SHP77 treated with DMSO at 0.1 percent for 48 hours (cell line): ENCODE measurements at regions not wholly inside any gene's neighbourhood (a gene's known extent, or its start where the extent isn't known, plus 50 kb on each side); places are given as distances from the start of the nearest gene placed in this dataset.
"Not testable (repeated sequence)": the region's sequence is repeated elsewhere in the genome, so short reads cannot be mapped to it uniquely, and the experiment has no call there.

ENCODE experiments used
- DNase-seq: peaks from one replicate; lab custom pipeline; 2025; lab: John Stamatoyannopoulos, UW

DNA sequence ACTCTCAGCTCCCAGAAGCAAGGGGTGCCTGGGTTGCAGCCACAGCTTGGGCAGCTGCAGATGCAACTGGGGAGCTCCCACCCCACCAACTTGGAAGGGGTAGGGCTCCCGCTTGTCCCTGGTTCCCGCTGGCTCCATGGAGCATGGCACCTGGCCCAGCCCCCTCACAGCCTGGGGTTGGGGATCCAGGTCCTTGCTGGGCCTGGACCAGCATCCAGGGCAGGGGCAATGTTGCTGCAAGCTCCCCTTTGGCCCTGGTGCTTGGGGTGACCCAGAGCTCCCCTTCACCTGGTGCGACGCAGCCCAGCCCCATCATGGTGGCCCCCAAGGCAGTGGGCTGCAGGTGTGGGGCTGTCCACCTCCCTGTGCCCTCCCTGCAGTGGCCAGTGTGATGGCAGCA is 99.6 kb upstream of the FRMD4B start:
- no peak for DNase-seq

DNA sequence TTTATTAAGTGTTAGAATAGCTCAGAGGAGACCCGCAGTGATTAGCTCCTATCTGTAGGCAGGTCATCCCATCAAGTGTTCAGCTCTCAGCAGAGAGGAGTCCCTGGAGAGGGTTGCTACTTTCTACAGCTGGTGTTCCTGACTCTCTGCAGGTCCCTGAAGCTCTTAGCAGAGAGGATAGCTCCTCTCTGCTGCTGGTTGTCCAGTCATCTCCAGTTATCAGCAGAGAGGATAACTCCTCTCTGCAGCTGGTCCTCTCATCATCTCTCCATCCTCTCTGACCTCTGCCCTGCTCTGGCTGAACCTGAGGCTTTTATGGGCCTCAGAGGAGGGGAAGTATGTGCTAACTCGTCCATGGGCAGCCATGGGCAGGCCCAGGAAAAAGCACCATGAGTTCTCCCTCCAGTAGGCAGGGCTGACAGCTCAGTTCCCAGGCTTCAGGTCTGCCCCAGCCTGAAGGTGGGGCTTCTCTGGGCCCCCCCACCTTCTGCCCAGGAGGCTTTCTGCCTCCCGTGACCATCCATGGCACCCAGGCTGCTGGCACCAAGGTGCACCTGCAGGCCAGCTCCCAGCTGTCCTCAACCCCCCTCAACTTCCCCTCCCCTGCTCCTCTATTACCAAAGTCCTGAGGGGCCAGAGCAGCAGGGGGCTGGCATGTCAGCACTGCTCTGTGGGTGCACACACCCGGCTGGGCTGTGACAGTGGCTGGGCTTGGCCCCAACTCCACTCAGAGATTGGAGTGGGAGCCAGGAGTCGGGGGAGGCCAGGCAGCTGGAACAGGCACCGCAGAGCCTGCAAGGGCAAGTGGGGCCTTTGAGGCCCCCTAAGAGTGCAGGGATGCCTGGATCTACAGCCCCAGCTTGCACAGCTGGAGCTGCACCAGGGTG is 98.9 kb upstream of the FRMD4B start:
- no peak for DNase-seq

DNA sequence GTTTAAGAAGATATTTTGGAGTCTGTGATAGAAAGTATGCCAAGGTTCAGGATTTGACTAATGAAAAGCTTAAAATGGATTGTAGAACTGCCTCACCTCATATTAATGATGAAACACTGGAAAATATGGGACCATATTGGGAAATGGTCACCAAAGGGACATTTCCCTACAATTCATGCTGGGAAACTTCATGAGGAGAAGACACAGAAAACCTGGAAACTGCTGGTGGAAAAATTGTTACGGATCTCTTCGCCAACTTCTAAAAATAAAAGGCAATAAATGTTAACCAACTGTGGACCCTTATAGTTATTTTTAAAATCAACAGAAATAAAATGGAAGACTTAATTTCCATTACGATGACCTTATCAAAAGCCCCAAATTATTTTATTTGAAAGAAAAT is 97.6 kb upstream of the FRMD4B start:
- no peak for DNase-seq

DNA sequence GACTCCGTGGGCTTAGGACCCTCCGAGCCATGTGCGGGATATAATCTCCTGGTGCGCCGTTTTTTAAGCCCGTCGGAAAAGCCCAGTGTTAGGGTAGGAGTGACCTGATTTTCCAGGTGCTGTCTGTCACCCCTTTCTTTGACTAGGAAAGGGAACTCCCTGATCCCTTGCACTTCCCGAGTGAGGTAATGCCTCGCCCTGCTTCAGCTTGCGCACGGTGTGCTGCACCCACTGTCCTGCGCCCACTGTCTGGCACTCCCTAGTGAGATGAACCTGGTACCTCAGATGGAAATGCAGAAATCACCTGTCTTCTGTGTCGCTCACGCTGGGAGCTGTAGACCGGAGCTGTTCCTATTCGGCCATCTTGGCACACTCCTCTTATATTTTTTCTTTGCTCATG is 95.1 kb upstream of the FRMD4B start:
- not testable (repeated sequence) for DNase-seq

DNA sequence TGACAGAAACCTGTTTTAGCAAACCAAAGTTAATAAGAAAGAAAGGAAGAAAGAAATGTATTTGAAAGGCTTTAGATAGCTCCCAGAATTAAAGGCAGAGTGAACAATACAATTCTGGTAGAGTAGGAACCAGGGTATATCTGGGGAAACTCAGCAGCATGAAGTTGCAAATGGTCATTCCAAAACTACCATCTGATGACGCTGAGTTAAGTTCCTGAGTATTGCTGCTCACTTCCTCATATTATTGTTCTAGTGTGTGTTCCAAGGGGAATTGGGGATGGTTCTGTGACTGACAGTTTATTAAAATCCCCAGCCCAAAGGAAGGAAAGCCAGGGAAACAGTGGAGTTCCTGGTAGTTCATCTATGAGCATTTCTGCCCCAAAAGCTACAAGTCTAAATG is 88.3 kb upstream of the FRMD4B start:
- DNase-seq, result no peak

DNA sequence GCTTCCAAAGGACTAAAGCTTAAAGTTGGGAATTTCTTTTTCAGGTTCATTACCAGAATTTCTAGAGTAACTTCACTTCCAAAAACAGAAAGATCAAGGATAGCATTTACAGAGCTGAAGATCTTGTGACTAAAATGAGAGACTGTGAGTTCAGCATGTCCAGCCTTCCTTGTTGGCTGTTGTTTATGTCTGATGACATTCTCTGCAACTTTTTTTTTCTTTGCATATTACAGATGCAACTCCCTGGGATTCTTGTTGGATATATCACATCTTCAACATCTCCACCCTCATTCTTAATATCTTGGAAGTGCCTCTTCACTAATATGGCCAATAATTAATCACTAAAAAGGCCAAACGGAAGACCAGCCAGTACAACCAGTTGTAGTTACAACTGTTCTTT is 86.2 kb upstream of the FRMD4B start:
- DNase-seq, result no peak

DNA sequence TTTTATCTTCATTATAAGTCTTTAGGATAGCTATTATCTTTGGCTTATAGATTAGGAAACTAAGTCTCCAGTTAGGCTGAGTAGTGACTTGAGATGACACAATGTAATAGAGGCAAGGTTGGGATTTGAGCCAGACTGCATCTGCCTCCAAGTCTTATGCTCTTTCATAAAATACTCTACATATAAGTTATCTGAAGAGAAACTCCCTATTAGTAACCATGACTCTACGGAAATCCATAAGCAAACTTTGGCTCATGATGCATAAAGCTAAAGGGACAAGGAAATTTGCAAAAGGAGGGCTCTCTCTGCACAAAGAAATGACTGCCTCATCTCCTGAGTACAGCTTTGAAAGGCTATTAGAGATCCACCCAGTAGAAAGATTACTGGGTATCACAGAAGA is 77.6 kb upstream of the FRMD4B start:
- DNase-seq, result no peak

DNA sequence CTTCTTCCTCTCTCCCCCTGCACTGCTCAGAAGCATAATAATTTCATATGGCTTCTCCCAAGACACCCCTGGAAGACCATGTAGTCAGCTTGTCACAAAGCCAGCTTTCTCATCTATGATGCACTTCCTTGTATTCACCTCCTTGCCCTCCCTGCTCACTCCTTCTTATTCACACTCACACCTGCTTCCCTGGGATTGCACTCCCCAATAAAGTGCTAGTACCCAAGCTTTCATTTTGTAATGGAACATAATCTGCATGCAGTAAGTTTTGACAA is 76.9 kb upstream of the FRMD4B start:
- no peak for DNase-seq

DNA sequence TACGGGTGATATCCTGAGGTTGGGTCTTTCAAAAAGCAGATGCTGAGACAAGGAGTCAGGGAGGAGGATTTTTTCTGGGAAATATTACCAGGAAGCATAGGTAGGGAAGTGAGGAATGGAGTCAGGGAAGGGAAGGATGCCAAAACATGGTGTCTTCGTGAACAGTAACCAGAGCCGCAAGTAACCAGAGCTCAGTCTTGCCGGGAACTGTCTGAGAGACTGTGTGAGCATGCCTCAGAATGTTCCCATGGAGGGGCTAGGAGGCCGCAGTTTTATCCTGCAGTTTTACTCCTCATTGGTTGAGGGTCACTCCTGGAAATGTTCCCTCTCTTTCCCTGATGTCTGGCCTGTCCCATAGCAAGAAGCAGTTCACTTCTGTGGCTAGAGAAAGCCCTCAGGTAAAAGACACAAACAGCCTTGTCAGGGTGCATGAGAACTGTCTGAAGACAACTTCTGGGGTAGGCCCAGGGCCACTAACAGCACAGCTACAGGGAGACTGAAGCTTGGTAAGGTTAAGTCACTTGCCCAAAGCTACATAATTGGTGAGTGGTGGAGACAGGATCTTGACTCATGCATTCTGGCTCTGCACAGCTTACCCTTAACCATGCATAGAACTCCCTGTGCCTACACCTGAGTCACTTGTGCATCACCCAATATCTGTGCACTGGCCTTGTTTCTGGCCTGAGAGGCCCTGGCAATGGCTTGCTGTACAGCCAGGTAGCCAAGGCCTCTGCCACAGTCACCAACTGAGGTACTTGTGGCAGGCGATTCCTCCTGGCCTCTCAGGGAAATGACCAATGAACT is 76.3 kb upstream of the FRMD4B start:
- no peak for DNase-seq

DNA sequence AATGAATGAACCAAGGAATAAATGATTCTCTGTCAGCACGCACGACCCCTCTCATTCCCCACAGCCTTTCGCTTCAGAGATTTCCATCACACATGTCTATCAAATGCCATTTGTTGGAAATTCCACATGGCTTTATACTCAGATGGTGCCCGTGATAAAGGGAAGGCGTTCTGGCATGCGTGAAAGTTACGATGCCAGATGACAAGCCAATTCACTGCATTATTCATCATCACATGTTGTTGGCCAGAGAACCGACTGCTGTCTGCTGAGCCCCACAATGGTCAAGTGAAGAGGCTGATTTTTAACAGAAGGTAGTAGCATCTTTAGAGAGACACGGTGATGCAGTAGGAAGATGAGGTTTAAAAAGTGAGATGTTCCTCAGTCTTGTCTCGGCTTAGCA is 74.1 kb upstream of the FRMD4B start:
- DNase-seq, result no peak

DNA sequence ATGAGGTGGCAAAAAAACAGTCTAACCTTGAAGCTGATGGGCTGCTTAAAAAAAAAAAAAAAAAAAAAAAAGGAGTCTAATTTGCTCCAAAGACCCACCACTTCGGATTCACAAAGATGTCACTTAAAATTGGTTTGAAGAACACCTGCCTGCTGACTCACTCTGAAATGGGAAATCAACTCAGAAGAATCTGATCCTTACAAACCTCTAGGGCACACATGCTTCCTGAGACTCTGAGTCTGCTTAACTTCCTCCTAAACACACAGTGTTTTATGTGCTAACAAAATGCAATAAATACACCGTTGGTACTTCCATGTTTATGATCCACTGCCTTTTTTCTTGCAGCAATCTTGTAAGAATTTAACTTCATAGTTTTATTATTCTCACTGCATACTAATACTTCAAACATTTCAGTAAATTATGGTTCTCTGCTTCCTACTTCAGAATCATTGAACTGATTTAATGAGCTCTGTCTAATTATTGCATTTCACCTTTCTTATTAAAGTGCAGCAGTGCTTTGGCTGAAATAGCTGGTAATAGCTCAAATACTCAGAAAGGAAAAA is 73.0 kb upstream of the FRMD4B start:
- DNase-seq, result no peak

DNA sequence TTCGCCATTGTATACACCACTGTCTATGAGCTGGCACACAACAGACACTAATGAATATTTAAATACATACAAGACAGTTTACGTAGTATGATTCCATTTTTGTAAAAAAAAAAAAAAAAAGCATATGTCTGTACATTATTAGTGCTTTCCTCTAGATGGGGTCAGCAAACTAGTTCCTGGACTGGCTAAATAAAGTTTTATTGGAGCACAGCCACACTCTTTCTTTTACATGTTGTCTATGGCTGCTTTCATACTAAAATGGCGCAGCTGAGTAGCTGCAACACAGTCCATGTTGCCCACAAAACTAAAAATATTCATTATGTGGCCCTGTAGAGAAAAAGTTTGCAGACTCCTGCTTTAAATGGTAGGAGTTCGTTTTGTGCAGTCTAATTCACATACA is 70.7 kb upstream of the FRMD4B start:
- DNase-seq, result no peak

DNA sequence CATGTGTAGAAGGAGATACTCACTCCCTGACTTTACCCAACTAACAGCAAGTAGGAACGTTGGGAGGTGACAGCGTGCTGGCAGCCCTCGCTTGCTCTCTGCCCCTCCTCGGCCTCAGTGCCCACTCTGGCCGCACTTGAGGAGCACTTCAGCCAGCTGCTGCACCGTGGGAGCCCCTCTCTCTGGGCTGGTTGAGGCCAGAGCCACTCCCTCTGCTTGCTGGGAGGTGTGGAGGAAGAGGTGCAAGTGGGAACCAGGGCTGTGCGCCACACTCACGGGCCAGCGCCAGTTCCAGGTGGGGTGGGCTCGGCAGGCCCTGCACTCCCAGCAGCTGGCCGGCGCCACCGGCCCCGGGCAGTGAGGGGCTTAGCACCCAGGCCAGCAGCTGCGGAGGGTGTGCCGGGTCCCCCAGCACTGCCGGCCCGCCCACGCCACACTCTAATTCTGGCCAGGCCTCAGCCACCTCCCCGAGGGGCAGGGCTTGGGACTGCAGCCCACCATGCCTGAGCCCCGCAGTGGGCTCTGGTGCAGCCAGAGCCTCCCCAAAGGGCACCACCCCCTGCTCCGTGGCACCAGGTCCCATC is 68.4 kb upstream of the FRMD4B start:
- no peak for DNase-seq

DNA sequence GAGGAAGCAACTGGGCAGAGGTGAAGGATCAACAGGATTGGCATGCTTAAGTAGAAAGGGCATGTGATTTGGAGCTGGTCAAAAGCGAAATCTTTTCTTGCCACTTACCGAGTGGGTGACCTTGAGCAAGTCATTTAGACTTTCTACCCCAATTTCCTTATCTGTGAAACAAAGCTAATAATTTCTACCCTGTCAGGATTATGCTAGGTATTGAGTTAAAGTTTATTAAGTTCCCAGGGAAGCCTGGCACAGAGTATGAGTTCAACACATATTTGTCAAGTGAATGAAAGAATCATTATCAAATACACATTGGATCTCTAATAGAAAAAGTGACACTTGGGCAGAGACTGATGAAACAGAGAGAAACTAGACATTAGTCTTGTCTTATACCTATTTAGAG is 66.4 kb upstream of the FRMD4B start:
- no peak for DNase-seq

DNA sequence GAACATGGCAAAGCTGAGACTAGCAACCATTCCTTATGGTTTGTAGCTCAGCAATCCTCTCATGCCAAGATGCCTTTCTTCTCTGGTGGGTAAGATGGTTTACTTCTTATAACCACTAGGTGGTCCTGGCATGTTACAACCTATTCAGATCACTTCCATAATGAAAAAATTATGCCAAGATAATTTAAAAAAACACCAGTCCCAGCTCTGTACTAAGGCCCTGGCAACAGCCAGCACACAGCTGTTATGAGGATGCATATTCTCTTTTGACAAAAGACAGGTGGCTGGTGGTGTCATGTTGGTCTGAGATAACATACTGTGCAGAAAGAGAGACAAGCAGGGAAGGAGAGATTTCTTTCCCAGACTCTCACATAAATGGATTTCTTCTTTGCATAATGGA is 65.7 kb upstream of the FRMD4B start:
- DNase-seq, result no peak

DNA sequence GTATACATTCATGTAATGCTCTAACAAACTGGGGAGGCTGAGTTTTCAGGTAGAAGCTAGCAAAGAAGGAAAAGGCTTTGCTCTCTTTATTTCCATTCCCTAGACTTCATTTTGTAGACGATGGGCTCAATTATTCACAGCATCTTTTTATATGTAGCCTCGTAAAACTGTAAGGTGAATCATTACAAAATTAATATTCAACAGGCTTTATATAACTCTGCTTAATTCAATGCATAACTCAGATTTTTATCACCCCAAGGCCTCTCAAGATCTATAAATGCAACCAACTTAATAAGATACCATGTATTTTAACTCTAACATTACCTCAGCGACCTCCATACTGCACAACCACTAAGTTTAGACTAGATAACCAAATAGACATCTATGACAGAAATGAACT is 63.0 kb upstream of the FRMD4B start:
- DNase-seq, result no peak

DNA sequence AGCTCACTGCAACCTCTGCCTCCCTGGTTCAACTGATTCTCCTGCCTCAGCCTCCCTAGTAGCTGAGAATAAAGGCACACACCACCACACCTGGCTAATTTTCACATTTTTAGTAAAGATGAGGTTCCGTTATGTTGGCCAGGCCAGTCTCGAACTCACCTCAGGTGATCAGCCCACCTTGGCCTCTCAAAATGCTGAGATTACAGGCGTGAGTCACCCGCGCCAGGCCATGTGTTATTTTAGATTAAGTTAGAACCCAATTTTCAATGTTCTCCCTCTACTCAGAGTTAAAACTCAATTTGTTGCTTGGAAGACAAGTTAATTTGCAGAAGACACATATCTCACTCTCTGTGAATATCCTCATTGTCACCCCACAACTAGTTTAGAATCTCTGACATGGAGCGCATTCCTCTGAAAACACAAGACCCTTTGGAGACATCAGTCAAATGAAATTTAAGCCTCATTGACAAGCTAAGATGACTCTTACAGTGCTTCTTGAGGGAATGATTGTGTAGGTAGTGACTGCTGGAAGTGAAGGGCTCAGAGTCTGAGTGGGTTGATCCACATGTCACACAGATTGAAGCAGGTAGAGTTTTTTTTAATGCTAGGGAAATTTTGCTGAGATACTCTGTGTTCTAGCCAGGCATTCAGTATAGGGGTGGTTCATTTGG is 60.6 kb upstream of the FRMD4B start:
- no peak for DNase-seq

DNA sequence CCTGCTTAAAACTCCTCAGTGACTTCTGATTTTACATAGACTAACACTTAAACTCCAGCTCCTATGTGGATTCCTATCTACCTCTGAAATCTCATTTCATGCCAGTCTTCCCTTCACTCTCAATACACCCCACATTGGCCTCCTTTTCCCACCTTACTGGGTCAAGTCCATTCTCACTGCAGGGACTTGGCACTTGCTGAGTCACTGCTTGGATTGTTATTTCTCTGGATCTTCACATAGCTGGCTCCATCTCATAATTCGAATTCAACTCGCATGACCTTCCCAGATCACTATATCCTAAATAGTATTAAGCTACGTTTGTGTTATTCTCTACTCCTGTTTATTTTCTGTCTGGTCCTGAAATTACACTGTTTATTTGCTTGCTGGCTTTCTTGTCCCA is 59.6 kb upstream of the FRMD4B start:
- DNase-seq, result no peak

DNA sequence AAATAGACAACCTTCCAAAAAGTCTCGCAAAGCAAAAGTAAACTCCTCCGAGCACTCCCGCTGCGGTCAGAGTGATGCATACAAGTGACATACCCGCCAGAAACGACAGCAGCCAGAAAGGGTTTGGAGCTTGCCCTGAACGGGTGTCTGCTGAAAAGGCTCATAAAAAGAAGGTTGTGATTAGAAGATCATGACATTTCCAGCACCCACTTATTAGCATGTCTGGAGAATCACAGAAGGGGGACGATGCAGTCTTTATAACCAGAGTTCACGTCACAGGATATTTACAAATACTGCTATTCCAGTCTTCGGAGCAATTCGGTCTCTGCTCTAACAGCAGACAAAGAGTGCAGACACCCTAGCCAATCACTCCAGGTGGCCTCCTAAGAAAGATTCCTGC is 59.1 kb upstream of the FRMD4B start:
- DNase-seq, result no peak

DNA sequence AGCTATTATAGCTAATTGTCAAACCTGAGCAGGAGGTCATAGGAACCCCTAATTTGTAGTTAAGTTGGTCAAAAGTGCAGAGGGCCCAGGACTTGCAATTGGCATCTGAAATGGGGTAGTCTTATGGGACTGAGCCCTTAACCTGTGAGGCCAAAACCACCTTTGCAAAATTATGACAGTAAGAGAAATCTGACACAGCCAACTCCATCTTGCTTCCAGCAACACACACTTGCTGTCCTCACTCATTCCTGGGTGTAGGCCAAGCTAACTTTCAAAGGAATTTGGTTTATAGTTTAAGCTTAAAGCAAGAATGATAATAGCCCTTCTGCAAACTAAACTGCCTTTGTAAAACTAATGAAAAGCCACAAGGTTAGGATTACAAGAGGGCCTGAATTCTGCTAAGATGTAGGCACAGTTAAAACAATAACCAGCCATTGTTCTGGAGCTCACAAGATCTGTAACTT is 57.6 kb upstream of the FRMD4B start:
- DNase-seq, result no peak

DNA sequence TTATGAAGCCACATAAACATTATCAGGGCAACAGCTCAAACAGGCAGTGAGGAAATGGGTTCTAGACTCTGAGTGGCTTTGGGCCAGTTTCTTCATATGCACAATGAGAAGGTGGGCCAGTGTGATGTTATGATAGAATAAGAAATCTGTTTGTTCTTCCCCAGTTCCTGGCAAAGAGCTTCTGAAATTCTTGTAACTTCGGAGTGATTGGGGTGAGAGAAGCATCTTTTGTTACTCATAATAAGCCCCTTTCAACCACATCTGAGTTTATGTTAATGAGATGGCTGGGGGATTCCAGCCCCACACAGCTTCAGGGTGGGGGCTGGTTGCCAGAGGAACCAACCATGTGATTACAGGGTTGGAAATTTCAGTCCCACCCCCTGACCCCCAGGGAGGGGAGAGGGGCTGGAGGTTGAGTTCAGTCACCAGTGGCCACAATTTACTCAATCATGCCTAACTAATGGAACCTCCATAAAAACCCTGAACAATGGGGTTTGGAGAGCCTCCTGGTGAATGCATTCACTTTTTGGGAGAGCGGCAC is 57.0 kb upstream of the FRMD4B start:
- DNase-seq, result no peak

DNA sequence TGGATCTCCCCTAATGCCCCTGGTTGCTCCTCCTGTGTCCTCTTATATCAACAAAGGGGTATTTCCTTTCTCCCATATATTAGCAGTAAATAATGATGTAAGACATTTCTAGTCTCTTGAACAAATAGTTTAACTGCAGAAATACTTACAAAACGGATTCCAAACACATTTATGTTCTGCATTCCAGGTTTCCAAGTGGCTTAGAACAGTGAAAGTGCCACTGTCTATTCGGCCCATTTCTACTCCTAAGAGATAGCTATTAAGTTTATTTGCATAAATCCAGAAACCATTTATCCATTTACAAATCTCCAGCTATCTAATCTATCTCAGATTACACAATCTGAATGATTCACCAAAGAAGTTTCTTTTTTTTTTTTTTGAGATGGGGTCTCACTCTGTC is 55.8 kb upstream of the FRMD4B start:
- DNase-seq, result no peak
